ENCODE measurements at regions not wholly inside any gene's neighbourhood (a gene's known extent, or its start where the extent isn't known, plus 50 kb on each side); places are given as distances from the start of the nearest gene placed in this dataset.

GRCh38 chr13:34258646-34259386 lies 440.9 kb downstream of the RFC3 start:
- Histone ChIP-seq H3K9ac (ENCODE audit: low read length) (no peak overlapping the region), H3K9me2 (ENCODE audit: insufficient read depth) (no peaks in the 10 kb centered on the region), H3K4me2 (ENCODE audit: low read length) (no peak overlapping the region), H3K27me3 (ENCODE audit: insufficient read depth, low read length) (no peaks in the 10 kb centered on the region), H3K36me3 (ENCODE audit: control insufficient read depth in 1 of 2, insufficient read depth in 2 of 2, low read length in 2 of 2) (no peaks in the 10 kb centered on the region), H3K4me1 (ENCODE audit: control insufficient read depth in 1 of 2, insufficient read depth in 2 of 2, low read length in 2 of 2) (no peaks in the 10 kb centered on the region), H3K27ac (ENCODE audit: low read depth, low read length) (no peak overlapping the region), H3K4me3 (replicated peaks in 1 of 2; ENCODE audit: low read depth in 1 of 2, low read length in 2 of 2) (no peak overlapping the region), H2AFZ (ENCODE audit: low read depth, low read length, poor library complexity, severe bottlenecking) (no peak overlapping the region), H3K79me2 (ENCODE audit: insufficient read depth, low read length) (no peaks in the 10 kb centered on the region), H4K20me1 (ENCODE audit: insufficient read depth) (no peaks in the 10 kb centered on the region), H3K9me3 (ENCODE audit: control insufficient read depth in 1 of 2, insufficient read depth in 1 of 2, low read depth in 1 of 2, low read length in 2 of 2) (0 out of 4 replicates have a peak, but pooled peaks cover 0 to 4% of the 10 kb centered on the region in 2 experiments)
- TF ChIP-seq EZH2phosphoT487 (IDR thresholded peaks at IDR 0.05; ENCODE audit: borderline replicate concordance) (no peak), ATF3 (IDR thresholded peaks at IDR 0.05) (no peak), SRF (IDR thresholded peaks at IDR 0.05; ENCODE audit: low read depth) (no peak), CBX3 (IDR thresholded peaks at IDR 0.05; ENCODE audit: low read depth) (no peak), RAD21 (IDR thresholded peaks at IDR 0.05; ENCODE audit: low read depth) (no peak)
- ChIA-PET CTCF (no interaction called here), POLR2A (no interaction called here), RAD21 (ENCODE audit: low non-redundant PET in 1 of 2, low total read pairs in 2 of 2, uncharacterized antibody in 2 of 2, unreplicated experiment in 2 of 2) (no interaction called here)
- DNase-seq (ENCODE audit: low read depth, low spot score) (no peak), ATAC-seq (no peak)
- BruUV-seq (replicated peaks), result no TSS peak
- intact Hi-C loops (cut with micrococcal nuclease), result no loop called here

- ChIA-PET POLR2A (no interaction called here), RAD21 (ENCODE audit: low non-redundant PET in 1 of 2, low total read pairs in 2 of 2, uncharacterized antibody in 2 of 2, unreplicated experiment in 2 of 2) (no interaction called here), CTCF (no interaction called here)
- Histone ChIP-seq H3K4me2 (ENCODE audit: low read length) (no peak overlapping the region), H3K9me3 (ENCODE audit: control insufficient read depth in 1 of 2, insufficient read depth in 1 of 2, low read depth in 1 of 2, low read length in 2 of 2) (no peaks in the 10 kb centered on the region), H4K20me1 (ENCODE audit: insufficient read depth) (no peaks in the 10 kb centered on the region), H3K4me1 (ENCODE audit: control insufficient read depth in 1 of 2, insufficient read depth in 2 of 2, low read length in 2 of 2) (no peaks in the 10 kb centered on the region), H3K27me3 (ENCODE audit: insufficient read depth, low read length) (no peaks in the 10 kb centered on the region), H2AFZ (ENCODE audit: low read depth, low read length, poor library complexity, severe bottlenecking) (no peak overlapping the region), H3K9me2 (ENCODE audit: insufficient read depth) (no peaks in the 10 kb centered on the region), H3K4me3 (replicated peaks in 1 of 2; ENCODE audit: low read depth in 1 of 2, low read length in 2 of 2) (no peak overlapping the region), H3K27ac (ENCODE audit: low read depth, low read length) (no peak overlapping the region), H3K36me3 (ENCODE audit: control insufficient read depth in 1 of 2, insufficient read depth in 2 of 2, low read length in 2 of 2) (no peaks in the 10 kb centered on the region), H3K79me2 (ENCODE audit: insufficient read depth, low read length) (no peaks in the 10 kb centered on the region), H3K9ac (ENCODE audit: low read length) (no peak overlapping the region)
- TF ChIP-seq MAX (IDR thresholded peaks at IDR 0.05), result no peak
- no peak for TF ChIP-seq TCF7L2 (IDR thresholded peaks at IDR 0.05; ENCODE audit: borderline replicate concordance, extremely low read depth, insufficient read depth, insufficient read length)
- TF ChIP-seq YY1 (IDR thresholded peaks at IDR 0.05; ENCODE audit: extremely low read depth, insufficient replicate concordance, low read depth, low read length), result no peak
- TF ChIP-seq SIN3A (IDR thresholded peaks at IDR 0.05; ENCODE audit: low read depth), result no peak
- TF ChIP-seq ATF3 (IDR thresholded peaks at IDR 0.05), result no peak
- TF ChIP-seq FOSL1 (IDR thresholded peaks at IDR 0.05; ENCODE audit: low read depth), result no peak
- no TSS peak for BruUV-seq (replicated peaks)
- no peak for DNase-seq (ENCODE audit: low read depth, low spot score)
- intact Hi-C loops (cut with micrococcal nuclease), result no loop called here
- no peak for ATAC-seq
Observed at GRCh38 chr13:34263681-34264080, 445.7 kb downstream of the RFC3 start.
